Glomerular endothelial cell (primary cell): ENCODE measurements at regions not wholly inside any gene's neighbourhood (a gene's known extent, or its start where the extent isn't known, plus 50 kb on each side); places are given as distances from the start of the nearest gene placed in this dataset.
A peak's percentile ranks its signal among the peaks of the same experiment; 100 is the strongest.

Experiments
- DNase-seq: peaks from one replicate; pipeline ENCODE4 v3.0.0-alpha.2; 2011; ENCODE audit warnings: low read depth, low spot score; ENCODE audit errors: extremely low read depth

GRCh38 chr10:75294866-75295701 is 59.3 kb upstream of the COMTD1 start:
- peak; percentile 33 for DNase-seq

- DNase-seq: no peak
These were observed 58.7 kb upstream of the COMTD1 start for GRCh38 chr10:75294518-75294865.

- DNase-seq: no peak
These were observed 58.3 kb upstream of the COMTD1 start for GRCh38 chr10:75294031-75294437.

GRCh38 chr10:75293446-75293820 is 57.7 kb upstream of the COMTD1 start:
- DNase-seq: no peak

- DNase-seq: no peak
These were observed 57.2 kb upstream of the COMTD1 start for GRCh38 chr10:75292794-75293445.

GRCh38 chr10:75291805-75292204 is 56.0 kb upstream of the COMTD1 start:
- no peak for DNase-seq

- DNase-seq: no peak
These were observed 52.5 kb upstream of the COMTD1 start for GRCh38 chr10:75288140-75288711.

GRCh38 chr10:75287697-75288096 is 51.9 kb upstream of the COMTD1 start:
- DNase-seq: no peak

- no peak for DNase-seq
These were observed 51.1 kb upstream of the COMTD1 start for GRCh38 chr10:75286901-75287300.
